D341Med (cell line): ENCODE measurements at regions not wholly inside any gene's neighbourhood (a gene's known extent, or its start where the extent isn't known, plus 50 kb on each side); places are given as distances from the start of the nearest gene placed in this dataset.

Experiments used
- DNase-seq: peaks from one replicate; pipeline ENCODE4 v3.0.0; 2012; ENCODE audit warnings: low spot score

- no peak for DNase-seq
Measured at GRCh38 chr10:56836659-56837058, 475.6 kb upstream of the ZWINT start.

- no peak for DNase-seq
Measured at GRCh38 chr10:56831681-56832080, 470.6 kb upstream of the ZWINT start.

- DNase-seq, result peak; percentile 54
Measured at GRCh38 chr10:56823849-56824248, 462.8 kb upstream of the ZWINT start.

- no peak for DNase-seq
Measured at GRCh38 chr10:56805022-56805421, 444.0 kb upstream of the ZWINT start.

- no peak for DNase-seq
Measured at GRCh38 chr10:56785292-56785691, 424.2 kb upstream of the ZWINT start.

- DNase-seq, result no peak
Measured at GRCh38 chr10:56782503-56782902, 421.4 kb upstream of the ZWINT start.

GRCh38 chr10:56771343-56771742 lies 410.3 kb upstream of the ZWINT start:
- DNase-seq, result no peak

- peak; percentile 20 for DNase-seq
Measured at GRCh38 chr10:56763090-56763489, 402.0 kb upstream of the ZWINT start.

GRCh38 chr10:56745490-56745889 lies 384.4 kb upstream of the ZWINT start:
- DNase-seq, result no peak

GRCh38 chr10:56728349-56728748 lies 367.3 kb upstream of the ZWINT start:
- no peak for DNase-seq

GRCh38 chr10:56722912-56723311 lies 361.9 kb upstream of the ZWINT start:
- DNase-seq, result no peak

GRCh38 chr10:56715262-56715661 lies 354.2 kb upstream of the ZWINT start:
- no peak for DNase-seq

- no peak for DNase-seq
Measured at GRCh38 chr10:56698506-56698905, 337.4 kb upstream of the ZWINT start.

- no peak for DNase-seq
Measured at GRCh38 chr10:56679578-56679977, 318.5 kb upstream of the ZWINT start.

- no peak for DNase-seq
Measured at GRCh38 chr10:56662765-56663447, 301.8 kb upstream of the ZWINT start.

- DNase-seq, result no peak
Measured at GRCh38 chr10:56653289-56653688, 292.2 kb upstream of the ZWINT start.

- DNase-seq, result no peak
Measured at GRCh38 chr10:56646329-56647111, 285.5 kb upstream of the ZWINT start.

GRCh38 chr10:56633876-56634452 lies 272.9 kb upstream of the ZWINT start:
- DNase-seq, result no peak

- no peak for DNase-seq
Measured at GRCh38 chr10:56632537-56632936, 271.5 kb upstream of the ZWINT start.

- DNase-seq, result no peak
Measured at GRCh38 chr10:56624082-56624481, 263.0 kb upstream of the ZWINT start.

- no peak for DNase-seq
Measured at GRCh38 chr10:56623064-56623463, 262.0 kb upstream of the ZWINT start.

- DNase-seq, result no peak
Measured at GRCh38 chr10:56622335-56622973, 261.4 kb upstream of the ZWINT start.

GRCh38 chr10:56606202-56606601 lies 245.1 kb upstream of the ZWINT start:
- DNase-seq, result no peak
